ENCODE measurements at regions not wholly inside any gene's neighbourhood (a gene's known extent, or its start where the extent isn't known, plus 50 kb on each side); places are given as distances from the start of the nearest gene placed in this dataset.

GRCh38 chr3:1632128-1632527 is 466.5 kb upstream of the CNTN4 start:
- 96% methylated on average over 6 of the region's 7 CpGs for WGBS
- Histone ChIP-seq H3K23ac (ENCODE audit: low read length in 2 of 2) (no peak overlapping the region), H2BK15ac (ENCODE audit: low read depth, poor library complexity, severe bottlenecking) (no peak overlapping the region), H4K91ac (ENCODE audit: low read length) (no peak overlapping the region), H3K4me1 (ENCODE audit: control insufficient read depth, insufficient read depth, low read depth, low read length) (no peaks in the 10 kb centered on the region), H3K4me3 (ENCODE audit: insufficient read depth in 1 of 2, low read depth in 1 of 2, low read length in 2 of 2) (no peak overlapping the region), H3K27ac (ENCODE audit: low read length, poor library complexity, severe bottlenecking) (no peak overlapping the region), H3K18ac (ENCODE audit: low read depth in 1 of 2, low read length in 2 of 2) (no peak overlapping the region), H2BK120ac (ENCODE audit: low read depth, low read length) (no peak overlapping the region), H3K14ac (ENCODE audit: low read length in 2 of 2) (no peak overlapping the region), H2BK12ac (ENCODE audit: low read length in 2 of 2) (no peak overlapping the region), H4K8ac (ENCODE audit: low read length) (no peak overlapping the region), H3K27me3 (ENCODE audit: control insufficient read depth in 1 of 2, insufficient read depth in 1 of 2, low read length in 2 of 2) (no peaks in the 10 kb centered on the region), H3K4ac (ENCODE audit: low read depth in 1 of 2, low read length in 2 of 2) (no peak overlapping the region), H3K9me3 (ENCODE audit: control insufficient read depth, low read length) (peaks cover 5% of the 10 kb centered on the region), H2BK5ac (ENCODE audit: low read depth, low read length, poor library complexity, severe bottlenecking) (no peak overlapping the region), H3K9ac (ENCODE audit: low read length) (no peak overlapping the region), H2AFZ (ENCODE audit: low read depth, low read length) (no peak overlapping the region), H3K36me3 (ENCODE audit: control insufficient read depth in 1 of 2, insufficient read depth in 2 of 2, low read depth in 1 of 2, low read length in 2 of 2) (no peaks in the 10 kb centered on the region), H3K4me2 (ENCODE audit: low read length, poor library complexity, severe bottlenecking) (no peak overlapping the region), H3K79me1 (replicated peaks; ENCODE audit: low read length, poor library complexity, severe bottlenecking) (no peaks in the 10 kb centered on the region), H2AK5ac (ENCODE audit: low read length, severe bottlenecking) (no peak overlapping the region)
- DNase-seq = no peak

- no CpG with 5 or more reads among the region's 1 CpG for WGBS
- no peak overlapping the region for H2BK15ac ChIP-seq (ENCODE audit: low read depth, poor library complexity, severe bottlenecking)
These were observed 436.8 kb upstream of the CNTN4 start for GRCh38 chr3:1661839-1662238.

DNA sequence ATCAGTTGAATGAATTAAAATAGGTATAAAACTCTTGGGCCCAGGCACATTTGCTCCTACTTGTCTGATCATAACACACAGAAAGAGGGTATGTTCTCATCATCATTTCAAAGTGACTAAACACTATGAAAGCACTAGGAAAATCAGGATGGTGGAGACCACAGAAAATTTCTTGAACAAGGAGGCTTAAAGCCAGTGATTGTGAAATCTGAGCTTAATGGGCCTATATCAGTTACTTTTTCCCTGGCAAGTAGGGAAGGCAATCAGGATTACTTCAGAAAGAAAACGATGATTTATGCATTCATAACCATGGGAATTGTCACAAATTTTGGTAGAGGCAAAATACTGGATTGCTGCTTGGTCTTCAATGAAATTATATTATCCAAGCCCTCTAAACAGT is 434.4 kb upstream of the CNTN4 start:
- H3K27me3 ChIP-seq (ENCODE audit: control insufficient read depth in 1 of 2, insufficient read depth in 1 of 2, low read length in 2 of 2) = no peaks in the 10 kb centered on the region
- no peak for DNase-seq
- no peak overlapping the region for H4K8ac ChIP-seq (ENCODE audit: low read length)
- H3K9me3 ChIP-seq (ENCODE audit: control insufficient read depth, low read length) = peaks cover 7% of the 10 kb centered on the region
- no peak overlapping the region for H2BK5ac ChIP-seq (ENCODE audit: low read depth, low read length, poor library complexity, severe bottlenecking)
- no peak overlapping the region for H2BK12ac ChIP-seq (ENCODE audit: low read length in 2 of 2)
- H3K4me1 ChIP-seq (ENCODE audit: control insufficient read depth, insufficient read depth, low read depth, low read length) = no peaks in the 10 kb centered on the region
- H3K18ac ChIP-seq (ENCODE audit: low read depth in 1 of 2, low read length in 2 of 2) = no peak overlapping the region
- no peak overlapping the region for H2BK120ac ChIP-seq (ENCODE audit: low read depth, low read length)
- H3K14ac ChIP-seq (ENCODE audit: low read length in 2 of 2) = no peak overlapping the region
- WGBS = no CpG with 5 or more reads among the region's 1 CpG
- H3K27ac ChIP-seq (ENCODE audit: low read length, poor library complexity, severe bottlenecking) = no peak overlapping the region
- no peaks in the 10 kb centered on the region for H3K79me1 ChIP-seq (replicated peaks; ENCODE audit: low read length, poor library complexity, severe bottlenecking)
- H3K4ac ChIP-seq (ENCODE audit: low read depth in 1 of 2, low read length in 2 of 2) = no peak overlapping the region
- no peak overlapping the region for H4K91ac ChIP-seq (ENCODE audit: low read length)
- no peak overlapping the region for H2AFZ ChIP-seq (ENCODE audit: low read depth, low read length)
- H3K36me3 ChIP-seq (ENCODE audit: control insufficient read depth in 1 of 2, insufficient read depth in 2 of 2, low read depth in 1 of 2, low read length in 2 of 2) = no peaks in the 10 kb centered on the region
- H3K23ac ChIP-seq (ENCODE audit: low read length in 2 of 2) = no peak overlapping the region
- no peak overlapping the region for H3K4me2 ChIP-seq (ENCODE audit: low read length, poor library complexity, severe bottlenecking)
- no peak overlapping the region for H2BK15ac ChIP-seq (ENCODE audit: low read depth, poor library complexity, severe bottlenecking)
- no peak overlapping the region for H2AK5ac ChIP-seq (ENCODE audit: low read length, severe bottlenecking)
- H3K9ac ChIP-seq (ENCODE audit: low read length) = no peak overlapping the region
- no peak overlapping the region for H3K4me3 ChIP-seq (ENCODE audit: insufficient read depth in 1 of 2, low read depth in 1 of 2, low read length in 2 of 2)

More at GRCh38 chr3:1661839-1662238, 436.8 kb upstream of the CNTN4 start:
- Histone ChIP-seq H3K27me3 (ENCODE audit: control insufficient read depth in 1 of 2, insufficient read depth in 1 of 2, low read length in 2 of 2) (no peaks in the 10 kb centered on the region), H3K4me1 (ENCODE audit: control insufficient read depth, insufficient read depth, low read depth, low read length) (no peaks in the 10 kb centered on the region), H4K91ac (ENCODE audit: low read length) (no peak overlapping the region), H3K79me1 (replicated peaks; ENCODE audit: low read length, poor library complexity, severe bottlenecking) (no peaks in the 10 kb centered on the region), H2AK5ac (ENCODE audit: low read length, severe bottlenecking) (no peak overlapping the region), H3K27ac (ENCODE audit: low read length, poor library complexity, severe bottlenecking) (no peak overlapping the region), H3K4ac (ENCODE audit: low read depth in 1 of 2, low read length in 2 of 2) (no peak overlapping the region), H3K9me3 (ENCODE audit: control insufficient read depth, low read length) (peaks cover 7% of the 10 kb centered on the region), H2BK5ac (ENCODE audit: low read depth, low read length, poor library complexity, severe bottlenecking) (no peak overlapping the region), H3K36me3 (ENCODE audit: control insufficient read depth in 1 of 2, insufficient read depth in 2 of 2, low read depth in 1 of 2, low read length in 2 of 2) (no peaks in the 10 kb centered on the region), H3K4me2 (ENCODE audit: low read length, poor library complexity, severe bottlenecking) (no peak overlapping the region), H2BK120ac (ENCODE audit: low read depth, low read length) (no peak overlapping the region), H3K9ac (ENCODE audit: low read length) (no peak overlapping the region), H2AFZ (ENCODE audit: low read depth, low read length) (no peak overlapping the region), H2BK12ac (ENCODE audit: low read length in 2 of 2) (no peak overlapping the region), H3K18ac (ENCODE audit: low read depth in 1 of 2, low read length in 2 of 2) (no peak overlapping the region), H3K23ac (ENCODE audit: low read length in 2 of 2) (no peak overlapping the region), H3K14ac (ENCODE audit: low read length in 2 of 2) (no peak overlapping the region), H3K4me3 (ENCODE audit: insufficient read depth in 1 of 2, low read depth in 1 of 2, low read length in 2 of 2) (no peak overlapping the region), H4K8ac (ENCODE audit: low read length) (no peak overlapping the region)
- DNase-seq = no peak

GRCh38 chr3:1666865-1667264 is 431.8 kb upstream of the CNTN4 start:
- Histone ChIP-seq H3K23ac (ENCODE audit: low read length in 2 of 2) (no peak overlapping the region), H3K18ac (ENCODE audit: low read depth in 1 of 2, low read length in 2 of 2) (no peak overlapping the region), H2BK120ac (ENCODE audit: low read depth, low read length) (no peak overlapping the region), H3K9ac (ENCODE audit: low read length) (no peak overlapping the region), H3K4me1 (ENCODE audit: control insufficient read depth, insufficient read depth, low read depth, low read length) (no peaks in the 10 kb centered on the region), H3K4me2 (ENCODE audit: low read length, poor library complexity, severe bottlenecking) (no peak overlapping the region), H2BK15ac (ENCODE audit: low read depth, poor library complexity, severe bottlenecking) (no peak overlapping the region), H2AFZ (ENCODE audit: low read depth, low read length) (no peak overlapping the region), H3K27me3 (ENCODE audit: control insufficient read depth in 1 of 2, insufficient read depth in 1 of 2, low read length in 2 of 2) (no peaks in the 10 kb centered on the region), H2BK12ac (ENCODE audit: low read length in 2 of 2) (no peak overlapping the region), H3K4me3 (ENCODE audit: insufficient read depth in 1 of 2, low read depth in 1 of 2, low read length in 2 of 2) (no peak overlapping the region), H3K14ac (ENCODE audit: low read length in 2 of 2) (no peak overlapping the region), H2AK5ac (ENCODE audit: low read length, severe bottlenecking) (no peak overlapping the region), H3K79me1 (replicated peaks; ENCODE audit: low read length, poor library complexity, severe bottlenecking) (no peaks in the 10 kb centered on the region), H3K4ac (ENCODE audit: low read depth in 1 of 2, low read length in 2 of 2) (no peak overlapping the region), H4K8ac (ENCODE audit: low read length) (no peak overlapping the region), H2BK5ac (ENCODE audit: low read depth, low read length, poor library complexity, severe bottlenecking) (no peak overlapping the region), H3K36me3 (ENCODE audit: control insufficient read depth in 1 of 2, insufficient read depth in 2 of 2, low read depth in 1 of 2, low read length in 2 of 2) (no peaks in the 10 kb centered on the region), H3K27ac (ENCODE audit: low read length, poor library complexity, severe bottlenecking) (no peak overlapping the region), H4K91ac (ENCODE audit: low read length) (no peak overlapping the region), H3K9me3 (ENCODE audit: control insufficient read depth, low read length) (peaks cover 17% of the 10 kb centered on the region)
- no peak for DNase-seq
- 100% methylated on average over 1 of the region's 1 CpG for WGBS
